ENCODE measurements at regions not wholly inside any gene's neighbourhood (a gene's known extent, or its start where the extent isn't known, plus 50 kb on each side); places are given as distances from the start of the nearest gene placed in this dataset.

DNA sequence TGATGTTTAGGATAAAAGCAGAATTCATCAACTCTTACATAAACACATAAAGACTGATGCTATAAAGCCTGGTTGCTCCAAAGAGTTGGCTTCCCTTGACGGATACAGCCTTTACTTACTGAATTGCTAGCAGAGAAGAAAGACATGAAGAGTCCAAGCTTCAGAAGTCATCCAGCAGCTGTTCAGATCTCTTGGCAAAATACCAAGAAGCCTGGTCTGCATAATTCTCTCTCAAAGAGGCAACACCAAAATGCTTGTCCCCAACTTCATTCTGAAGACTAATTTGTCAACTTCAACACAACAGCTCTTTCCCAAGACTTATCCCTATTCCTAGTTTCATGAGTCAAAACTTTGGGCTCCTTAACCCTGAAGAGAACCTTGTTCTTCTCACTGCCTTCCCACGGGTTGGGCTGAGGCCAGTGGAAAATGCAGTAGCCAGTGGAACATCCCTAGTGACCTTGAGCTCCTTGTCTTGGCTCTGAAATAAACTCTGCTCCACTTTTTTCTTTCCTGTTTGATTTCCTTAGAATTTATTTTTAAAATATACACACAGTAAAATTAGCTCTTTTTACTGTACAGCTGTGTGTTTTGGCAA is 119.2 kb upstream of the THBS1 start:
- Histone ChIP-seq H3K9me3 (ENCODE audit: control insufficient read depth in 2 of 3, low read length in 3 of 3) (no peaks in the 10 kb centered on the region), H3K27ac (ENCODE audit: low read depth, low read length) (no peak overlapping the region), H3K4me3 (ENCODE audit: low read length) (no peak overlapping the region), H3K27me3 (ENCODE audit: control insufficient read depth in 2 of 2, insufficient read depth in 2 of 2, low read length in 2 of 2) (no peaks in the 10 kb centered on the region), H3K36me3 (ENCODE audit: control insufficient read depth in 2 of 3, insufficient read depth in 3 of 3, low read length in 3 of 3) (no peaks in the 10 kb centered on the region), H3K4me1 (ENCODE audit: control insufficient read depth in 2 of 2, insufficient read depth in 2 of 2, low read length in 2 of 2) (no peaks in the 10 kb centered on the region)
- Mint-ChIP-seq H3K27me3 (peaks cover 0 to 9% (median 5%) of the 10 kb centered on the region in 5 donors), H3K4me3 (no peak overlapping the region), H3K4me1 (no peaks in the 10 kb centered on the region), H3K36me3 (no peaks in the 10 kb centered on the region), H3K27ac (no peak overlapping the region), H3K9me3 (peaks cover 0 to 2% (median 0%) of the 10 kb centered on the region in 11 donors)
- intact Hi-C loops (cut with micrococcal nuclease): no loop called here
- DNase-seq (no peak), ATAC-seq (no peak)
- CTCF ChIA-PET: no interaction called here
- POLR2A ChIA-PET: no interaction called here

DNA sequence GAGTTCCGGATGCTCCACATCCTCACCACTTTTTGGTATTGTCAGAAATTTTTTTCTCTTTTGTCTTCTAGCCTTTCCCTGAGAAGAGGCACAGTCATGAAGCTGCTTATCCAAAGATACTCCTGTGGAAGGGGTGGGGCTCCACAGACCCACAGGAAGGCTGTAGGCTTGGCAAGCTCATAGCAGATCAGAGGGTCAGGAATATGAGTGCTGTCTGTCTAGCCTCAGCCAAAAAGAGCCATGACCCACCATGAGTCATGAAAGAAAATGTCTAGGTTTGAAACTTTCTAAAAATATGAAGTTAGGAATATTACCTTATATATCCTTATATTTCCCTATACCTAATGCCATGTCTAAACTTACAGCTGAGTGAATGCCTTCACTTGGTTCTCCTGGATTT is 118.2 kb upstream of the THBS1 start:
- CTCF ChIA-PET: no interaction called here
- POLR2A ChIA-PET: no interaction called here
- H3K36me3 Mint-ChIP-seq: no peaks in the 10 kb centered on the region

DNA sequence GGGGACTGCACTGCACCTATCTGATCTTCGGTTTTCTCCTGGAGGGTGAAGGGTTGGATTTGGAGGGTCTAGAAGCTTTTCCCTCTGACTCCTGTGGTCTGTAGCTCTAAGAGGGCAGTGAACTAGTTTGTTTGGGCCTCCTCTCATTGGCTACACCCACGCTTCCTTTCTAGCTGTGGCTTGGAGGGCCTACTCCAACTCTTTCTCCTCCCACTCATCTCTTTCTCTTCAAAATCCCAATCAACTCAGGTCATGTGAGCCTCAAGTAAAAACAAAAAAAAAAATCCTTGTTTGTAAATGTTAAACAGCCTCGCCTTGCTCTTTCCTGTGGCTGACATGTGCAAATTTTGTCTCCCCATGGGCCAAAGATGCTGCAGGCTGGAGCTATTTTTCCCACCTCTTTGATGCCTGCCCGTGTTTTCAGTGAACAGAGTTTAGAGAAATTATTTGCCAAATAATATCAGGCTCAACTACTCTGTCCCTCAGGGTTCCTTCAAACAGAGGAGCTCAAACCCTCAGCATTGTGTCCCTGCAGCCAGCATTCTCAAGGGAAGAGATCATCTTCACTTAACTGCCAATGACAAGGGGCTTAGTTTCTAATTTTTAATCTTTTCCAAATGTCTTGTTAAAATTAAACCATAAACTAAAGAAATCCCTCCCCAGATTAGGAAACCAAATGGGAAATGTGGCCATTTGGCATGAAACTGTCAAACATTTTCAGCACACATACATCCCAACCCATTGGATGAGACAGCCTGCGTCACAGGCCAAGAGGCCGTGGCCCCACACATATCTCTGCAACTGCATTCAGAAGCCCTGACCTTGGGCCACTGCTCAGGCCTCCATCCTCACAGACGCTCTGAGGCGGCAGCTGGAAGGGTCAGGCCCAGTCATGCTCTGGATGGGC is 114.8 kb upstream of the THBS1 start:
- peaks cover 0 to 4% (median 0%) of the 10 kb centered on the region in 11 donors for H3K9me3 Mint-ChIP-seq
- ChIA-PET POLR2A (no interaction called here), CTCF (no interaction called here)
- H3K27me3 Mint-ChIP-seq: peaks cover 0 to 15% (median 6%) of the 10 kb centered on the region in 5 donors
- H3K27ac Mint-ChIP-seq: no peak overlapping the region
- peaks cover 0 to 2% of the 10 kb centered on the region in 2 donors for H3K27me3 ChIP-seq (ENCODE audit: control insufficient read depth in 2 of 2, insufficient read depth in 2 of 2, low read length in 2 of 2)
- H3K36me3 ChIP-seq (ENCODE audit: control insufficient read depth in 2 of 3, insufficient read depth in 3 of 3, low read length in 3 of 3): no peaks in the 10 kb centered on the region
- no peaks in the 10 kb centered on the region for H3K4me1 ChIP-seq (ENCODE audit: control insufficient read depth in 2 of 2, insufficient read depth in 2 of 2, low read length in 2 of 2)
- H3K4me1 Mint-ChIP-seq: no peaks in the 10 kb centered on the region
- no peak overlapping the region for H3K4me3 Mint-ChIP-seq
- H3K9me3 ChIP-seq (ENCODE audit: control insufficient read depth in 2 of 3, low read length in 3 of 3): no peaks in the 10 kb centered on the region
- intact Hi-C loops (cut with micrococcal nuclease): no loop called here
- no peak overlapping the region for H3K4me3 ChIP-seq (ENCODE audit: low read length)
- no peaks in the 10 kb centered on the region for H3K36me3 Mint-ChIP-seq
- DNase-seq (no peak), ATAC-seq (no peak)
- no peak overlapping the region for H3K27ac ChIP-seq (ENCODE audit: low read depth, low read length)

More for the DNA sequence above, 118.2 kb upstream of the THBS1 start:
- Mint-ChIP-seq H3K4me1 (no peaks in the 10 kb centered on the region), H3K4me3 (no peak overlapping the region), H3K27ac (no peak overlapping the region), H3K27me3 (peaks cover 0 to 9% (median 5%) of the 10 kb centered on the region in 5 donors), H3K9me3 (peaks cover 0 to 2% (median 0%) of the 10 kb centered on the region in 11 donors)
- no peaks in the 10 kb centered on the region for H3K4me1 ChIP-seq (ENCODE audit: control insufficient read depth in 2 of 2, insufficient read depth in 2 of 2, low read length in 2 of 2)
- ATAC-seq (no peak), DNase-seq (no peak)
- no peak overlapping the region for H3K4me3 ChIP-seq (ENCODE audit: low read length)
- no peaks in the 10 kb centered on the region for H3K27me3 ChIP-seq (ENCODE audit: control insufficient read depth in 2 of 2, insufficient read depth in 2 of 2, low read length in 2 of 2)
- H3K36me3 ChIP-seq (ENCODE audit: control insufficient read depth in 2 of 3, insufficient read depth in 3 of 3, low read length in 3 of 3): no peaks in the 10 kb centered on the region
- H3K9me3 ChIP-seq (ENCODE audit: control insufficient read depth in 2 of 3, low read length in 3 of 3): no peaks in the 10 kb centered on the region
- H3K27ac ChIP-seq (ENCODE audit: low read depth, low read length): no peak overlapping the region
- intact Hi-C loops (cut with micrococcal nuclease): no loop called here

DNA sequence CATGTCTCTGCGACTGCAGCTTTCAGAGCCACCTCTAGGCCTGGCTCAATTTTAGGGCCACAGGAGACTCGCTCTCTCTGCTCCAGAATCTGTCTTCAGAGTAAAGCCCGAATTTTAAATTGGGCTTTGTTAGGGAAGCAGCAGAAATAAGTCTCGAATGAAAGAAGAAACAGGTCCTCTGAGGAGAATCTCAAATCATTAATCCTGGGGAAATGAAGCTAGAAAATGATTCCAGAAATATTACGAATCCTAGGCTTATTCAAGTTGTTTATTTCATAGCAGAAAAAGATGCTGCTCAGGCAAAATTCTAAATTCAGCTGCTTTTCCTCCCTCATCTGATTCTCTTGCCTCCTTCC is 114.2 kb upstream of the THBS1 start:
- Histone ChIP-seq H3K4me1 (ENCODE audit: control insufficient read depth in 2 of 2, insufficient read depth in 2 of 2, low read length in 2 of 2) (no peaks in the 10 kb centered on the region), H3K36me3 (ENCODE audit: control insufficient read depth in 2 of 3, insufficient read depth in 3 of 3, low read length in 3 of 3) (no peaks in the 10 kb centered on the region), H3K27me3 (ENCODE audit: control insufficient read depth in 2 of 2, insufficient read depth in 2 of 2, low read length in 2 of 2) (peaks cover 0 to 2% of the 10 kb centered on the region in 2 donors), H3K4me3 (ENCODE audit: low read length) (no peak overlapping the region), H3K9me3 (ENCODE audit: control insufficient read depth in 2 of 3, low read length in 3 of 3) (no peaks in the 10 kb centered on the region), H3K27ac (ENCODE audit: low read depth, low read length) (no peak overlapping the region)
- H3K36me3 Mint-ChIP-seq: no peaks in the 10 kb centered on the region
- H3K9me3 Mint-ChIP-seq: peaks cover 0 to 4% (median 0%) of the 10 kb centered on the region in 11 donors
- H3K27me3 Mint-ChIP-seq: peaks cover 0 to 16% (median 6%) of the 10 kb centered on the region in 5 donors
- ATAC-seq (no peak), DNase-seq (no peak)
- no peak overlapping the region for H3K4me3 Mint-ChIP-seq
- intact Hi-C loops (cut with micrococcal nuclease): no loop called here
- no peak overlapping the region for H3K27ac Mint-ChIP-seq
- POLR2A ChIA-PET: no interaction called here
- CTCF ChIA-PET: no interaction called here
- no peaks in the 10 kb centered on the region for H3K4me1 Mint-ChIP-seq

DNA sequence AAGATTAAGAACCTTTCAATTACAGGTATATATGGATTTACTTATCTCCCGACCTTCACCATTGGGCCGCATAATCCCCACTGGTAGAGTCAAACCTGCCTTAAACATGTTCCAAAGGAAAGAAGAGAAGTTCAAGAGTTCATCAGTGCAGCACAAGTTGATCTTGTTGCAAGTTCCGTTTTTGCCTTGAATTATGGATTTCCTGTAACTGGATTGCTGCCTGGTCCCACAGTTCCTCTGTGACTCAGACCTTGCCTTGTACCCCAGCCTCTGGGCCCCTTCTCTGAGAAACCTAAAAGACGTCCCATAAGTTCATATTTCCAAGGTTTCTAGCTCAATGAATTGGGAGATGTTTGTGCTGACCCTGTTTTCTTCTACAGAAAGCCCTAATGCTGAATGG is 112.5 kb upstream of the THBS1 start:
- H3K4me3 ChIP-seq (ENCODE audit: low read length): no peak overlapping the region
- DNase-seq: no peak
- H3K27ac ChIP-seq (ENCODE audit: low read depth, low read length): no peak overlapping the region
- CTCF ChIA-PET: no interaction called here
- intact Hi-C loops (cut with micrococcal nuclease): no loop called here
- H3K27me3 ChIP-seq (ENCODE audit: control insufficient read depth in 2 of 2, insufficient read depth in 2 of 2, low read length in 2 of 2): peaks cover 0 to 2% of the 10 kb centered on the region in 2 donors
- H3K9me3 ChIP-seq (ENCODE audit: control insufficient read depth in 2 of 3, low read length in 3 of 3): no peaks in the 10 kb centered on the region
- Mint-ChIP-seq H3K27me3 (peaks cover 0 to 12% (median 3%) of the 10 kb centered on the region in 5 donors), H3K36me3 (no peaks in the 10 kb centered on the region), H3K4me3 (no peak overlapping the region), H3K9me3 (peaks cover 0 to 4% (median 0%) of the 10 kb centered on the region in 11 donors), H3K27ac (no peak overlapping the region), H3K4me1 (no peaks in the 10 kb centered on the region)
- no peaks in the 10 kb centered on the region for H3K36me3 ChIP-seq (ENCODE audit: control insufficient read depth in 2 of 3, insufficient read depth in 3 of 3, low read length in 3 of 3)
- no peaks in the 10 kb centered on the region for H3K4me1 ChIP-seq (ENCODE audit: control insufficient read depth in 2 of 2, insufficient read depth in 2 of 2, low read length in 2 of 2)
- POLR2A ChIA-PET: no interaction called here
- peak; percentile 86 for ATAC-seq

DNA sequence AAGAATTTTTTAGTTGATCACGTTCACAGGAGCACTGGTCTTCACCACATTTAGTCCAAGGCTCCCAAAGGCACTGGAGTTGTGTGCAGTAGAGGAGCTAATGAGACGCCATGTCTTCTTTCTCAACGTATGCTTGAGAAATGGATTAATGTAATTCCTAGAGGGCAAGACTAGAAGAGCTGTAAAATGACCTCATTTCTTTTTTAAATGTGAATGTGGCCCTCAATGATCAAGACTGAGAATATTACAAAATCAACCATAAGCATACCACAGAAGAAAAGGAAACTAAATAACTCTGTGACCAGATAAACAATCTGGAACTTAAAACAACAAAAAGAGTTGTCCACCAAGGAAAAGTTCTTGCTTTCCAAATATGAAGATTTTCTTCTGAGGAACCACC is 112.1 kb upstream of the THBS1 start:
- ChIA-PET CTCF (no interaction called here), POLR2A (interaction anchor here (0.6 kb wide), 1 partner anchor 607 kb away, joined by 3 read pairs; no protein-coding TSS in a partner anchor)
- Mint-ChIP-seq H3K27me3 (peaks cover 0 to 12% (median 3%) of the 10 kb centered on the region in 5 donors), H3K36me3 (no peaks in the 10 kb centered on the region), H3K9me3 (peaks cover 0 to 4% (median 0%) of the 10 kb centered on the region in 11 donors), H3K27ac (no peak overlapping the region), H3K4me3 (no peak overlapping the region), H3K4me1 (no peaks in the 10 kb centered on the region)
- ATAC-seq (peak; percentile 55), DNase-seq (no peak)
- peaks cover 0 to 2% of the 10 kb centered on the region in 2 donors for H3K27me3 ChIP-seq (ENCODE audit: control insufficient read depth in 2 of 2, insufficient read depth in 2 of 2, low read length in 2 of 2)
- no peak overlapping the region for H3K27ac ChIP-seq (ENCODE audit: low read depth, low read length)
- intact Hi-C loops (cut with micrococcal nuclease): no loop called here
- no peak overlapping the region for H3K4me3 ChIP-seq (ENCODE audit: low read length)
- no peaks in the 10 kb centered on the region for H3K9me3 ChIP-seq (ENCODE audit: control insufficient read depth in 2 of 3, low read length in 3 of 3)
- no peaks in the 10 kb centered on the region for H3K36me3 ChIP-seq (ENCODE audit: control insufficient read depth in 2 of 3, insufficient read depth in 3 of 3, low read length in 3 of 3)
- H3K4me1 ChIP-seq (ENCODE audit: control insufficient read depth in 2 of 2, insufficient read depth in 2 of 2, low read length in 2 of 2): no peaks in the 10 kb centered on the region
